ENCODE measurements at regions not wholly inside any gene's neighbourhood (a gene's known extent, or its start where the extent isn't known, plus 50 kb on each side); places are given as distances from the start of the nearest gene placed in this dataset.
"Not testable (repeated sequence)": the region's sequence is repeated elsewhere in the genome, so short reads cannot be mapped to it uniquely, and the experiment has no call there.

DNA sequence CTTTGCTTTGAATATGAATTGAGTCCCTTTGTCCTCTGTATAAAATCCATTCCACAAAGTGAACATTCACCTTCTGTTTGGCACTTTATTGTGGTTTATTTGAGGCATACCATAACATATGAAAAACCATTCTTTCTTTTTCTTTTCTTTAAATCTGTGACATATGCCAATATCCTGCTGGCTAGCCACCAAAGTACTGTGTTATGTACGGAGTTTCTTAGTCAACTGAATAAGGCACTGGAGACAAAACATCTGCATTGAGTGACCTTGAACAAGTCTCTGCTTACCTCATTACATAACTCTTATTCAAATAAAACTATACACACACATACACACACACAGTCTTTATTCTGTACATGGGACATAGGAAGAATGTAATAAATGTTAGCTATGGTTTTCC, 872.8 kb downstream of the C4orf33 start:
- FAIRE-seq, result no peak
- DNase-seq (ENCODE audit: insufficient read length, low spot score), result no peak

DNA sequence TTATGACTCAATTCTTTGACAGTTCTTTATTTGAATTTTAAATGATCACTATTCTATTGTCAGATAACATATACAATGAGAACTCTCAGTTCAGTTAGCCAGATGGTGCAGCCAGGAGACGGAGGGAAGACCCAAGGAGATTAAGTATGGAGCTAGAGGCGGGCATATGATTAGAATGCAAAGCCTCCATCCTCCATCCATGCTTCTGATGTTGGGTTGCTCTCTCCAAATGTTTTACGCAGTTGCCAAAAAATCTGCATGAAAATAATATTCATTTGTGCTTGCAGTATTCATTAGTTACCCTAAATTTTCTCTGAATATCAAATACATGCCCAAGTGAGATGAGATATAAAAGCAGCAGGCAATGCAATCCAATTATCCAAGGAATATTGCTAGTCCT, 874.8 kb downstream of the C4orf33 start:
- FAIRE-seq (no peak), DNase-seq (ENCODE audit: insufficient read length, low spot score) (no peak)

DNA sequence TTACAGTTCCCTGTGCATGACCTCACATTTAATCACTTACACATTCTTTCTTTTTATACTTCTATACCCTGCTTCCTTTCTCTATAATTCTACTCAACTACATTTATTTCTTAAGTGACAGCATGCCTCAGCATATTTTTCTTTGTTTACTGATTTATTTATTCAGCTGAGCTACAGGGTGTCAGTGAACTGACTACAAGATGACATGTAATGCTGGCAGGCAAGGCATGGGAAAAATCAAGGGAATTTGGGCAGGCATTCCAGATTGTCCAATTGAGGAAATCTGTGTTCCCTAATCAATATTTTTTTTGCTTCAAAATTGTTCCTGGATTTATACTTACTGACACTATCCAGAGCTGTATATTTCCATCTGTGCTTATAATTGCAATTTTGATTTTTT, 875.5 kb downstream of the C4orf33 start:
- FAIRE-seq, result no peak
- no peak for DNase-seq (ENCODE audit: insufficient read length, low spot score)

- FAIRE-seq, result no peak
- DNase-seq (ENCODE audit: insufficient read length, low spot score), result no peak
Observed at GRCh38 chr4:129972257-129972656, 876.3 kb downstream of the C4orf33 start.

DNA sequence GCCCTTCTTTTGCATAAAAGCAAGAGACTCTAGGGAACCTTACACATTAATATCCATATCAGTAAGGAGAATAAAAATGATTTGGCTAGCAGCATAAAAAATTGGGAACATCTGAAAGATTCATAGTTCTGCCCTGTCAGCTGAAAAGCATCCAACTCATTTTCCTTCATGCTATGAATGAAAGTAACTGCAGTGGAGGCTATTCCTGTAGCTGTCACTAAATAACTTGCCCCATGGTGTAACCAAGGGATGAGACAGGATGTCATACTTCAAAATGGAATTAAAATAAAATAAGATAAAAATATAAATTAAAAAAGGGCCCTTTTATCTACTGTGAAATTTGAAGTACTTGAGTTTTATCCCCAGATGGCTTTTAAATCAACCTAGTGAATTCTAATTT, 878.8 kb downstream of the C4orf33 start:
- no peak for DNase-seq (ENCODE audit: insufficient read length, low spot score)
- FAIRE-seq, result no peak

- no peak for DNase-seq (ENCODE audit: insufficient read length, low spot score)
- FAIRE-seq, result no peak
Observed at GRCh38 chr4:129978315-129978714, 882.4 kb downstream of the C4orf33 start.

GRCh38 chr4:129988957-129989356, 893.0 kb downstream of the C4orf33 start:
- no peak for DNase-seq (ENCODE audit: insufficient read length, low spot score)
- FAIRE-seq, result no peak

DNA sequence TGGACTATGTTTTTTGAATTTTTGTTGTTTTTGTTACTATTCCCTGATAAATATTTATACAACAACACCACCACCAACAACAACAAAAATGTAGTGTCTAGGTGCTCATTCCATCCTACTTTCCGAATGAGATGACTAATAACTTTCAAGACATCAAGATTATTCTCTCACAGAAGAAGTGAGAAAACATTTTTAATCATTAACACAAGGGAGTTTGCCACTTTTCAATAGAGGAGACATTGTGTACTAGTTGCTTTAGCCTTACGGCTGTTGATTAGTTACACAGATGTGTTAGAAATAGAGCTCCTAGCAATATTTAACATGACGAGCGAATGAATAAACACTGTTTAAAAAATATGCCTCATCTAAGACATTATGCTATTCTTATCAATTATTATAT, 898.8 kb downstream of the C4orf33 start:
- FAIRE-seq, result no peak
- DNase-seq (ENCODE audit: insufficient read length, low spot score), result no peak

- no peak for DNase-seq (ENCODE audit: insufficient read length, low spot score)
- FAIRE-seq, result no peak
Observed at GRCh38 chr4:129998436-129999150, 902.6 kb downstream of the C4orf33 start.

- FAIRE-seq (no peak), DNase-seq (ENCODE audit: insufficient read length, low spot score) (no peak)
Observed at GRCh38 chr4:129999156-129999555, 903.2 kb downstream of the C4orf33 start.

DNA sequence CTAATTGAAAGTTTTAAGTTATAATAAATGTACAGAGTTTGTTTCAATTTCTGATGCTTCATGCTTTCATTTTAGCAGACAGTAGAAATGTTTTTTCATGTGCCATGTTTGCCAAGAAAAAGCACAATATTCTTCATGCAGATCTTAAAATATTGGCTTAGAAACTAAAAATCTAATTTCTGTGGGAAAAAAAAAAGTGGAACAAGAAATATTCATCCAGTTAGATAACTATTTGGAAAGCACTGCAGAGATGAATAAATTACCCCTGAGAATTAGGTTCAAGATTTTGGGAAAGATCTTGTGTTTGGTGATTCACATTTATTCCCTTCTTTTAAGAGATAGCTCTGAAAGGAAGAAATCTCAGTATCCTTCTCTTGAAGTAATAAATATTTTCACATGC, 912.5 kb downstream of the C4orf33 start:
- DNase-seq (ENCODE audit: insufficient read length, low spot score) (no peak), FAIRE-seq (no peak)

DNA sequence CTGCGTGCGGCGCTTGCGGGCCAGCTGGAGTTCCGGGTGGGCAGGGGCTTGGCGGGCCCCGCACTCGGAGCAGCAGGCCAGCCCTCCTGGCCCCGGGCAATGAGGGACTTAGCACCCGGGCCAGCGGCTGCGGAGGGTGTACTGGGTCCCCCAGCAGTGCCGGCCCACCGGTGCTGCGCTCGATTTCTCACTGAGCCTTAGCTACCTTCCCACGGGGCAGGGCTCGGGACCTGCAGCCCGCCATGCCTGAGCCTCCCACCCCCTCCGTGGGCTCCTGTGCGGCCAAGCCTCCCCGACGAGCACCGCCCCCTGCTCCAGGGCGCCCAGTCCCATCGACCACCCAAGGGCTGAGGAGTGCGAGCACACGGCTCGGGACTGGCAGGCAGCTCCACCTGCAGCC, 916.9 kb downstream of the C4orf33 start:
- FAIRE-seq; DNase-seq (ENCODE audit: insufficient read length, low spot score): not testable (repeated sequence)

DNA sequence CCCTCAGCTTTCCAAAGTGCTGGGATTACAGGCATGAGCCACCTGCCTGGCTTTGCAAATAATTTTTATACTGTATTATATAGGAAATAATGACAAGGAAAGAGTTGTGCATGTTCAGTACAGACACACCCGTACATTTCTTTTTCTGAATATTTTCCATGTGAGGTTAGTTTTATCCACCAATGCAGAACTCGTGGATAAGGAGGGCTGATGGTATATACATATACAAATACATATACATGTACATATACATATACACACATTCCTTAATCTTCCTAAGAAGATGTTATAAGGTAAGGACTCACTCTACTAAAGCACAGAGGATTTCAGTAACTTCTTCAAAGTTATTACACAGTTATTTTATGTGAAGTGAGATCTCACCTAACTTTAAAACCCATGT, 925.8 kb downstream of the C4orf33 start:
- FAIRE-seq, result no peak
- no peak for DNase-seq (ENCODE audit: insufficient read length, low spot score)

GRCh38 chr4:130023088-130023487, 927.1 kb downstream of the C4orf33 start:
- DNase-seq (ENCODE audit: insufficient read length, low spot score) (no peak), FAIRE-seq (no peak)

DNA sequence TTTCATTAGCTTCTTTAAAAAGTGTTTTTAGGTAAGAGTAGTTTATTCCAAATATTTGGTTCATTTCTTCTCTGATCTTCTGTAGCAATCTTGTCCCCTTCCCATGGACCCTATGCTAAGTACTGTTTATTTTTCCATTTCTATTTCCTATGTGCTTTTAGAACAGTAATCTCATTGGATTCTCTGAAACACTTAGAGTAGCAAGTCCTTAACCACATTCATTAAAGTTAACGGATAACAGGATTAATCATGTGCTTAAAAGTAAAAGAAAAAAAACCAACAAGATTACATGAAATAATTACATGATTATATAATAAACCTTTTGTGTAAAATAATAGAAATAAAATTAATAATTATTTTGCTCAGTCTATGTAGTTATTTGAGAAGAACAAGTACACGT, 929.7 kb downstream of the C4orf33 start:
- DNase-seq (ENCODE audit: insufficient read length, low spot score), result no peak
- no peak for FAIRE-seq

DNA sequence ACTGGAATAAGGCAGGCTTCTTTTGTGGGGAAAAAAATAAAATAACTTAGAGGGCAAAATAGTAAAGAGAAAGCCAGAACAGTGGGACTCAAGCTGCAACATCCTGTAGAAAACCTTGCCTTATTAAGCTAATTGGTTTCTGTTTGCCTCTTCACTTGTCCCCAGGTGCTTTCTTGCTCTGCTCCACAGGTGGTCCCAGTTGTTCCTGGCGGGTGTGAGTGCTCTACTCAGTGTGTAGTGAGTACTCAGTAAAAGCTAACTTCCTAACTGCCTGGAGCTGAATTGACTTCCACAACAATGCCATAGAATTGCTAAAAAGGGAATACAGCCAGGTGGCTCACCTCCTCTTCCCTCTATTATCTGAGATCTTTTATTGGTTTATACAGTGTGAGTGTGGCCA, 930.2 kb downstream of the C4orf33 start:
- DNase-seq (ENCODE audit: insufficient read length, low spot score) (no peak), FAIRE-seq (peak; percentile 28)

- DNase-seq (ENCODE audit: insufficient read length, low spot score) (no peak), FAIRE-seq (no peak)
Observed at GRCh38 chr4:130027973-130028372, 932.0 kb downstream of the C4orf33 start.

DNA sequence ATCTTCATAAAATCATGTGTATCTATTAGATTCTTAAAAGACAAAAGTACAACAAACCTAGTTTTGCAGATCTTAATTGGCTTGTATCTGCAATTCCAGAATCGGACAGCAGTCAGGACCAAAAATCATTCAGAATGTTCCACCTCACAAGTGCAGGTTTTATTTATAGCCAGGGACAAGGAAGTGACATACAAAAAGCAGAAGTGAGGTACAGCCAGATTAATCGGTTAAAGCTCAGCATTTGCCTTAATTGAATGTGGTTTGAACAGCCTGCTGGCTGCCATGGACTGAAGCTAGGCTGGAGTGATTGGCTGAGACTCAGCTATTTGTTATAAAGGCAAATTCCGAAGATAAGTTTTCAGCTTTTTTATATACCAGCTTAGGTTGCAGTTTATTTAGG, 932.6 kb downstream of the C4orf33 start:
- FAIRE-seq, result peak; percentile 90
- no peak for DNase-seq (ENCODE audit: insufficient read length, low spot score)

- DNase-seq (ENCODE audit: insufficient read length, low spot score) (no peak), FAIRE-seq (peak; percentile 28)
Observed at GRCh38 chr4:130029442-130029841, 933.5 kb downstream of the C4orf33 start.

- no peak for DNase-seq (ENCODE audit: insufficient read length, low spot score)
- FAIRE-seq, result no peak
Observed at GRCh38 chr4:130031858-130032257, 935.9 kb downstream of the C4orf33 start.

GRCh38 chr4:130033657-130034056, 937.7 kb downstream of the C4orf33 start:
- not testable (repeated sequence) for DNase-seq (ENCODE audit: insufficient read length, low spot score); FAIRE-seq

DNA sequence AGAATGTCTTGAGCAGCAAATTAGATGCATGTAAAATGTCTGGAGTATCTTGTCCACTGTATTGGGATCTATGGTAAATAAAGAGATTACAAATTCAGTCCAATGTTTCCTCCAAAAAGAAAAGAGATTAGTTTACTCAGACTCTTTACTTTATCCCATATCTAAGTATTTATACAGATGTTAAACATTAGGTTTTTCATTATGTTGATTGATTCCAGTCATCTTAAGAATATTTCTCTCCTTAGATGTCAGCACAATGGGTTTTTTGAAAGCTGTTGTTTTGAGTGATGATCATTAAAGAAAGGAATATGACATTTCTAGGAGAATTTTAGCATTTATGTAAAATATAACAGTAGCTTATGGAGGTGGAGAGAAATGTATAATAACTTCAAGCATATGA, 938.9 kb downstream of the C4orf33 start:
- DNase-seq (ENCODE audit: insufficient read length, low spot score) (no peak), FAIRE-seq (no peak)

DNA sequence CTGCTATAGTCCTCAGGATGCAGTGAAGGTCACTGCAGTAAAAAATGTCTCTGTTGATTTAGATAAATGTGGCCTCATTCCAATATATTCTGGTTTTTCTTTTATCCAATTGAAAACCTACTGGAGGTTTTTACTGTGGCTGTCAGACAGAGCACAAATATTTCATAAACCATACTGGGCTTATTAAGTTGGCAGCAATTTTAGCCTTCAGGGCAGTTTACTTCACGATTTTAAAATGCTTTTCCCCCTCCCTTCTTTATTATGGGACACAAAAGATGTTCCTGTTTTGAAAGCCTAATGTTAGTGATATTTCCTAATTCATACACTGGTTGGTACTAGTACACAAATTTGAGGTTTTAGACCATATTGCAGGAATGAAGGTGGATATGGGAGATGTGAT, 939.4 kb downstream of the C4orf33 start:
- no peak for DNase-seq (ENCODE audit: insufficient read length, low spot score)
- no peak for FAIRE-seq
